K562 (cell line): ENCODE measurements at regions not wholly inside any gene's neighbourhood (a gene's known extent, or its start where the extent isn't known, plus 50 kb on each side); places are given as distances from the start of the nearest gene placed in this dataset.

Experiments
- ATAC-seq: fragments of 200-7000 bp; cut with Tn5 transposase; 3 replicates; pipeline ENCODE4 v1.9.1; 2020; ENCODE audit warnings: moderate library complexity
- BruUV-seq: library from RNA; stranded (reverse); fragments of 400-500 nt; replicated peaks from 2 replicates; lab custom pipeline; 2021; lab: Mats Ljungman, UMichigan
- CTCF ChIA-PET: fragments of 300-600 bp; formaldehyde crosslinking; extraction: SDS; loops from one replicate; lab custom pipeline; 2021; ENCODE audit warnings: low intra/inter-chr PET ratio; lab: Yijun Ruan, JAX
- POLR2A ChIA-PET: fragments of 300-600, 350-650 bp; sonication (Branson Sonifier 250); formaldehyde crosslinking; extraction: SDS; loops from one replicate; lab custom pipeline; 2021; ENCODE audit warnings: antibody characterized with exemption, inconsistent platforms; lab: Yijun Ruan, JAX
- DNase-seq, 4 experiments: peaks; one replicate each; pipeline versions ENCODE4 v3.0.0 to v3.0.0-alpha.2; 2011 to 2018; ENCODE audit warnings: low spot score in 3 of 4, mixed read lengths in 3 of 4; ENCODE audit errors: extremely low read depth in 1 of 4
- FAIRE-seq: peaks from 2 replicates; lab custom pipeline; 2011; peaks lifted over from hg19 to GRCh38; lab: Jason Lieb, UNC
- H2AFZ ChIP-seq: 2 replicates; pipeline ENCODE4 v1.6.0; 2011; ENCODE audit warnings: low read depth, low read length, control low read depth, inconsistent platforms
- H3K27ac ChIP-seq: fragments of 200-600 bp; 3 replicates; pipeline ENCODE4 v1.8.0; 2011; ENCODE audit warnings: low read depth, mild to moderate bottlenecking, control low read depth, inconsistent platforms, low read length, moderate library complexity, mixed read lengths; ENCODE audit errors: extremely low read depth
- H3K27me3 ChIP-seq, 2 experiments: fragments of 300-600 bp in 1 of 2; 2 replicates in 1 of 2; 3 replicates in 1 of 2; pipeline versions ENCODE4 v1.6.0 to v1.8.0; 2011; ENCODE audit warnings: inconsistent platforms in 2 of 2, low read length in 2 of 2, mild to moderate bottlenecking in 1 of 2, mixed read lengths in 1 of 2, moderate library complexity in 1 of 2; ENCODE audit not compliant: control insufficient read depth in 2 of 2, insufficient read depth in 2 of 2
- H3K36me3 ChIP-seq: fragments of 300-600 bp; 3 replicates; pipeline ENCODE4 v1.8.0; 2011; ENCODE audit warnings: mild to moderate bottlenecking, low read length, inconsistent platforms; ENCODE audit not compliant: control insufficient read depth, insufficient read depth
- H3K4me1 ChIP-seq, 2 experiments: fragments of 200-600 bp in 1 of 2; replicated peaks in 1 of 2; 2 replicates in 1 of 2; 3 replicates in 1 of 2; pipeline versions ENCODE4 v1.5.1 to v1.8.0; 2011; ENCODE audit warnings: inconsistent platforms in 2 of 2, low read length in 2 of 2, mild to moderate bottlenecking in 1 of 2, mixed read lengths in 1 of 2, moderate library complexity in 1 of 2; ENCODE audit not compliant: control insufficient read depth in 2 of 2, insufficient read depth in 2 of 2
- H3K4me2 ChIP-seq: 2 replicates; pipeline ENCODE4 v1.6.1; 2011; ENCODE audit warnings: low read length, control low read depth, inconsistent platforms, mixed read lengths; ENCODE audit not compliant: insufficient read depth
- H3K4me3 ChIP-seq: fragments of 200-600 bp; sonication (generic), shearing (Covaris generic); 2 replicates; pipeline ENCODE4 v1.5.1; 2016; ENCODE audit warnings: control low read depth, inconsistent platforms
- H3K79me2 ChIP-seq: fragments of 200-600 bp; 3 replicates; pipeline ENCODE4 v1.8.0; 2011; ENCODE audit warnings: low read length, inconsistent platforms; ENCODE audit not compliant: control insufficient read depth, insufficient read depth
- H3K9ac ChIP-seq, 2 experiments: 2 replicates each; pipeline versions ENCODE4 v1.6.0 to v1.6.1; 2011; ENCODE audit warnings: low read depth in 2 of 2, low read length in 2 of 2, control low read depth in 1 of 2, inconsistent platforms in 1 of 2, mild to moderate bottlenecking in 1 of 2, mixed read lengths in 1 of 2; ENCODE audit not compliant: insufficient read depth in 1 of 2
- H3K9me1 ChIP-seq: one replicate; pipeline ENCODE4 v1.6.0; 2011; ENCODE audit warnings: inconsistent platforms, mild to moderate bottlenecking, low read length, moderate library complexity; ENCODE audit not compliant: control insufficient read depth, insufficient read depth
- H3K9me3 ChIP-seq: replicated peaks from 2 replicates; pipeline ENCODE4 v1.5.1; 2011; ENCODE audit warnings: low read depth, low read length, inconsistent platforms; ENCODE audit not compliant: control insufficient read depth, insufficient read depth
- H4K20me1 ChIP-seq: replicated peaks from 2 replicates; pipeline ENCODE4 v1.6.1; 2011; ENCODE audit warnings: low read length, inconsistent platforms, mixed read lengths; ENCODE audit not compliant: control insufficient read depth, insufficient read depth
- C11orf30 ChIP-seq: fragments of 450-650 bp; IDR thresholded peaks from 2 replicates; pipeline ENCODE4 v1.6.1; 2016; ENCODE audit warnings: low read depth, mild to moderate bottlenecking
- CBFB ChIP-seq: sonication (generic); formaldehyde crosslinking; IDR thresholded peaks from 2 replicates; pipeline ENCODE4 v1.4.0; 2020; ENCODE audit warnings: mild to moderate bottlenecking, missing genetic modification reagents
- CREB1 ChIP-seq, 2 experiments: sonication (generic) in 1 of 2; formaldehyde crosslinking in 1 of 2; IDR thresholded peaks; 2 replicates each; pipeline versions ENCODE4 v1.6.1 to v1.8.0; 2012 to 2022; ENCODE audit warnings: inconsistent platforms in 1 of 2, mild to moderate bottlenecking in 1 of 2, missing genetic modification reagents in 1 of 2, moderate library complexity in 1 of 2
- FOXJ2 ChIP-seq: fragments of 200-800 bp; sonication (Bioruptor generic); IDR thresholded peaks from 2 replicates; pipeline ENCODE4 v1.6.1; 2016; ENCODE audit warnings: missing genetic modification characterization, missing compliant biosample characterization
- LCOR ChIP-seq: sonication (generic); formaldehyde crosslinking; IDR thresholded peaks from 2 replicates; pipeline ENCODE4 v1.8.0; 2022; ENCODE audit warnings: mild to moderate bottlenecking, missing genetic modification reagents
- PPARD ChIP-seq: fragments of 250-450 bp; sonication (Bioruptor Pico); IDR thresholded peaks from 2 replicates; pipeline ENCODE4 v1.8.0; 2022; ENCODE audit warnings: inconsistent platforms, mild to moderate bottlenecking, moderate library complexity
- RHOXF2B ChIP-seq: fragments of 250-450 bp; sonication (Bioruptor Pico); conservative IDR thresholded peaks from 2 replicates; pipeline ENCODE4 v1.5.1; 2021
- SLC30A9 ChIP-seq: fragments of 250-450 bp; sonication (Bioruptor Pico); IDR thresholded peaks from 2 replicates; pipeline ENCODE4 v1.8.0; 2022; ENCODE audit warnings: mild to moderate bottlenecking, moderate library complexity
- SMARCC2 ChIP-seq: fragments of 450-650 bp; IDR thresholded peaks from 2 replicates; pipeline ENCODE4 v1.6.1; 2017; ENCODE audit warnings: antibody characterized with exemption, moderate library complexity, mild to moderate bottlenecking, low read depth
- THAP7 ChIP-seq: fragments of 250-450 bp; sonication (Bioruptor Pico); IDR thresholded peaks from 2 replicates; pipeline ENCODE4 v1.5.0; 2021
- U2AF2 ChIP-seq: fragments of 200-400 bp; formaldehyde crosslinking; optimal IDR thresholded peaks from 2 replicates; pipeline ENCODE3; 2017; ENCODE audit warnings: low read depth, mild to moderate bottlenecking, low read length
- ZFP1 ChIP-seq: fragments of 450-650 bp; formaldehyde crosslinking; IDR thresholded peaks from 2 replicates; pipeline ENCODE4 v1.4.0; 2020; ENCODE audit warnings: mild to moderate bottlenecking, mixed read lengths
- ZNF408 ChIP-seq: fragments of 250-450 bp; sonication (Bioruptor Pico); IDR thresholded peaks from 2 replicates; pipeline ENCODE4 v1.4.0; 2020; ENCODE audit warnings: low read depth, mild to moderate bottlenecking, moderate library complexity
- ZNF512 ChIP-seq: IDR thresholded peaks from 2 replicates; pipeline ENCODE4 v1.6.1; 2016; ENCODE audit warnings: missing genetic modification characterization, missing compliant biosample characterization
- WGBS: fragments of 100-300 bp; shearing (Covaris generic); methylation state at CpG from one replicate; pipeline ENCODE4 v1.1.6; 2016; ENCODE audit warnings: low coverage, mixed read lengths; ENCODE audit not compliant: insufficient coverage; ENCODE audit errors: missing lambda C conversion rate; 5-methylcytosine and 5-hydroxymethylcytosine counted together
- in situ Hi-C: fragments of 300-500 bp; cut with MboI; formaldehyde crosslinking; loops from 4 replicates; pipeline ENCODE4 v1.15.0; 2018; ENCODE audit warnings: inconsistent platforms, mixed read lengths
- intact Hi-C: fragments of 100-400 bp; cut with micrococcal nuclease; formaldehyde crosslinking; loops from 2 replicates; pipeline ENCODE4 v1.14.2; 2022
- TF ChIP-seq, protein P1 (sequence below): fragments of 450-650 bp; IDR thresholded peaks from one replicate; pipeline ENCODE4 v1.6.1; 2018; ENCODE audit warnings: mild to moderate bottlenecking, moderate library complexity; ENCODE audit not compliant: partially characterized antibody

GRCh38 chr16:17989255-17989654 lies 347.3 kb downstream of the NPIPA8 start (continued):
- TF ChIP-seq, protein P1, sequence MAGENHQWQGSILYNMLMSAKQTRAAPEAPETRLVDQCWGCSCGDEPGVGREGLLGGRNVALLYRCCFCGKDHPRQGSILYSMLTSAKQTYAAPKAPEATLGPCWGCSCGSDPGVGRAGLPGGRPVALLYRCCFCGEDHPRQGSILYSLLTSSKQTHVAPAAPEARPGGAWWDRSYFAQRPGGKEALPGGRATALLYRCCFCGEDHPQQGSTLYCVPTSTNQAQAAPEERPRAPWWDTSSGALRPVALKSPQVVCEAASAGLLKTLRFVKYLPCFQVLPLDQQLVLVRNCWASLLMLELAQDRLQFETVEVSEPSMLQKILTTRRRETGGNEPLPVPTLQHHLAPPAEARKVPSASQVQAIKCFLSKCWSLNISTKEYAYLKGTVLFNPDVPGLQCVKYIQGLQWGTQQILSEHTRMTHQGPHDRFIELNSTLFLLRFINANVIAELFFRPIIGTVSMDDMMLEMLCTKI: no peak
- TF ChIP-seq SLC30A9 (no peak), FOXJ2 (tag) (no peak), SMARCC2 (no peak)

DNA sequence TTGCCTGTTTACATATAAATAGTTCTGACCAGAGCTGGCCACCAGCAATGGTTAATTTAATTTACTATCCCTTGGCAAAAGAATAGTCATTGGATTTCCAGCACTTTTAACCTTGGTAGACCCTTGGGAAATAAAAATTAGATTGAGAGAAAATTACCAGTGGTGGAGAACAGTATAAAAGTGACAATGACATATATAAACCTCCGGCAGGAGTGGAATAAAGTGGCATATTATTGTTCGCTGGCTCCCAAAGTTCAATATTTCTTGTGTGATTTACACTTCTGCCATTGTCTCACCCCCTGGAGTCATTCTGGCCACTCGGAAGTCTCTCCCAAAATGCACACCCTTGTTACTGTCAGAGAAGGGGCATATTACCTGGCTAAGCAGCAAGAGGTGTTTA lies 347.7 kb downstream of the NPIPA8 start:
- Histone ChIP-seq H3K4me1 (no peaks in the 10 kb centered on the region), H2AFZ (no peak overlapping the region), H3K79me2 (no peaks in the 10 kb centered on the region), H3K4me3 (no peak overlapping the region), H3K4me2 (no peak overlapping the region), H3K9ac (no peak overlapping the region), H4K20me1 (no peaks in the 10 kb centered on the region), H3K27me3 (no peaks in the 10 kb centered on the region; a peak in 1 of 5 replicates), H3K27ac (no peak overlapping the region), H3K9me1 (no peaks in the 10 kb centered on the region), H3K9me3 (no peaks in the 10 kb centered on the region), H3K36me3 (peaks cover 5% of the 10 kb centered on the region; the same call in 2 of the 3 replicates)
- TF ChIP-seq U2AF2 (no peak), LCOR (CRISPR knock-in tag) (no peak), THAP7 (no peak), RHOXF2B (CRISPR knock-in tag) (no peak), CBFB (no peak), ZNF512 (tag) (no peak), ZNF408 (no peak), PPARD (no peak), ZFP1 (no peak), C11orf30 (no peak), CREB1 (IDR thresholded peaks at IDR 0.05) (no peak), CREB1 (CRISPR knock-in tag; IDR thresholded peaks at IDR 0.05) (no peak)
- intact Hi-C loops (no loop called here), in situ Hi-C loops (no loop called here)
- BruUV-seq: no TSS peak
- no peak for DNase-seq
- CTCF ChIA-PET: no interaction called here
- WGBS: 22% methylated on average over 3 of the region's 3 CpGs
- POLR2A ChIA-PET: no interaction called here
- no peak for ATAC-seq
- FAIRE-seq: no peak
